Neural cell (in vitro differentiated cells): ENCODE measurements at regions not wholly inside any gene's neighbourhood (a gene's known extent, or its start where the extent isn't known, plus 50 kb on each side); places are given as distances from the start of the nearest gene placed in this dataset.

Experiments used
- H2AFZ ChIP-seq: fragments of 200-600, 300-800 bp; sonication (generic), shearing (Covaris generic); 2 replicates; pipeline ENCODE4 v1.6.0; 2014; ENCODE audit warnings: low read depth, mild to moderate bottlenecking, antibody characterized with exemption, low read length, moderate library complexity
- H3F3A ChIP-seq: fragments of 200-600 bp; shearing (Covaris generic); 2 replicates; pipeline ENCODE4 v1.6.1; 2016; ENCODE audit warnings: mild to moderate bottlenecking, moderate library complexity, mixed read lengths, antibody characterized with exemption, low read length; ENCODE audit not compliant: insufficient read depth, poor library complexity, severe bottlenecking
- H3K27ac ChIP-seq: fragments of 200-600, 300-800 bp; sonication (generic), shearing (Covaris generic); 2 replicates; pipeline ENCODE4 v1.5.1; 2014; ENCODE audit warnings: mild to moderate bottlenecking, low read length, moderate library complexity
- H3K27me3 ChIP-seq: fragments of 300-800, 200-600 bp; sonication (generic), shearing (Covaris generic); 2 replicates; pipeline ENCODE4 v1.6.0; 2014; ENCODE audit warnings: mild to moderate bottlenecking, low read depth, low read length, moderate library complexity; ENCODE audit not compliant: insufficient read depth
- H3K36me3 ChIP-seq: fragments of 300-800, 200-600 bp; sonication (generic), shearing (Covaris generic); 2 replicates; pipeline ENCODE4 v1.5.1; 2014; ENCODE audit warnings: mild to moderate bottlenecking, antibody characterized with exemption, low read length, moderate library complexity; ENCODE audit not compliant: insufficient read depth
- H3K4me2 ChIP-seq: fragments of 300-800, 200-600 bp; sonication (generic), shearing (Covaris generic); 2 replicates; pipeline ENCODE4 v1.6.0; 2014; ENCODE audit warnings: mild to moderate bottlenecking, low read length
- H3K4me3 ChIP-seq: fragments of 300-800, 200-600 bp; sonication (generic), shearing (Covaris generic); 2 replicates; pipeline ENCODE4 v1.5.1; 2014; ENCODE audit warnings: mild to moderate bottlenecking, low read length, moderate library complexity
- H3K79me2 ChIP-seq: fragments of 200-600 bp; shearing (Covaris generic); replicated peaks from 2 replicates; pipeline ENCODE4 v1.6.0; 2014; ENCODE audit warnings: mild to moderate bottlenecking, low read length, moderate library complexity; ENCODE audit not compliant: insufficient read depth
- H3K9ac ChIP-seq: fragments of 300-800, 200-600 bp; sonication (generic), shearing (Covaris generic); 2 replicates; pipeline ENCODE4 v1.6.1; 2016; ENCODE audit warnings: mild to moderate bottlenecking, low read length, mixed read lengths
- H3K9me2 ChIP-seq: fragments of 200-600 bp; shearing (Covaris generic); 2 replicates; pipeline ENCODE4 v1.6.1; 2016; ENCODE audit warnings: mild to moderate bottlenecking, low read length, mixed read lengths; ENCODE audit not compliant: insufficient read depth
- H3K9me3 ChIP-seq: fragments of 200-600, 300-800 bp; sonication (generic), shearing (Covaris generic); 2 replicates; pipeline ENCODE4 v1.6.1; 2016; ENCODE audit warnings: mild to moderate bottlenecking, mixed run types, low read length, moderate library complexity, mixed read lengths
- H4K20me1 ChIP-seq: fragments of 200-600 bp; shearing (Covaris generic); 2 replicates; pipeline ENCODE4 v1.6.1; 2016; ENCODE audit warnings: mild to moderate bottlenecking, mixed run types; ENCODE audit not compliant: insufficient read depth
- CTCF ChIP-seq: fragments of 450-650 bp; IDR thresholded peaks from 2 replicates; pipeline ENCODE4 v1.5.1; 2014; ENCODE audit warnings: antibody characterized with exemption, mild to moderate bottlenecking, moderate library complexity; ENCODE audit not compliant: poor library complexity, severe bottlenecking
- EP300 ChIP-seq: fragments of 450-650 bp; conservative IDR thresholded peaks from 2 replicates; pipeline ENCODE4 v1.6.1; 2014; ENCODE audit warnings: antibody characterized with exemption, mild to moderate bottlenecking, moderate library complexity; ENCODE audit not compliant: poor library complexity, severe bottlenecking
- EZH2 ChIP-seq: fragments of 200-600, 300-800 bp; shearing (Covaris generic), sonication (generic); IDR thresholded peaks from 2 replicates; pipeline ENCODE4 v1.6.1; 2014; ENCODE audit warnings: antibody characterized with exemption, low read length, borderline replicate concordance, mild to moderate bottlenecking; ENCODE audit not compliant: insufficient read depth, poor library complexity, severe bottlenecking
- MXI1 ChIP-seq: fragments of 450-650 bp; conservative IDR thresholded peaks from 2 replicates; pipeline ENCODE4 v1.6.1; 2014; ENCODE audit warnings: antibody characterized with exemption, mild to moderate bottlenecking; ENCODE audit not compliant: poor library complexity, severe bottlenecking
- POLR2AphosphoS5 ChIP-seq: IDR thresholded peaks from 2 replicates; pipeline ENCODE4 v1.6.1; 2012
- RAD21 ChIP-seq: fragments of 450-650 bp; conservative IDR thresholded peaks from 2 replicates; pipeline ENCODE4 v1.6.1; 2014; ENCODE audit warnings: antibody characterized with exemption, mild to moderate bottlenecking, moderate library complexity
- REST ChIP-seq: IDR thresholded peaks from 2 replicates; pipeline ENCODE4 v1.6.1; 2012; ENCODE audit warnings: borderline replicate concordance
- SMC3 ChIP-seq: fragments of 450-650 bp; conservative IDR thresholded peaks from 2 replicates; pipeline ENCODE4 v1.6.1; 2014; ENCODE audit warnings: antibody characterized with exemption, mild to moderate bottlenecking, moderate library complexity; ENCODE audit not compliant: poor library complexity
- TAF1 ChIP-seq: IDR thresholded peaks from 2 replicates; pipeline ENCODE4 v1.6.1; 2012; ENCODE audit warnings: low read depth

- Histone ChIP-seq H3K4me3 (no peak overlapping the region), H3F3A (no peaks in the 10 kb centered on the region), H3K9me2 (no peaks in the 10 kb centered on the region), H3K27me3 (no peaks in the 10 kb centered on the region), H3K9me3 (no peaks in the 10 kb centered on the region), H4K20me1 (no peaks in the 10 kb centered on the region), H3K27ac (no peak overlapping the region), H3K4me2 (no peak overlapping the region), H3K9ac (no peak overlapping the region), H3K79me2 (no peaks in the 10 kb centered on the region), H2AFZ (peak overlapping the region; percentile 4), H3K36me3 (no peaks in the 10 kb centered on the region)
- TF ChIP-seq POLR2AphosphoS5, result no peak
- no peak for TF ChIP-seq SMC3
- TF ChIP-seq REST, result no peak
- TF ChIP-seq EZH2, result no peak
- no peak for TF ChIP-seq RAD21
- TF ChIP-seq EP300, result no peak
- no peak for TF ChIP-seq TAF1
- no peak for TF ChIP-seq MXI1
- no peak for TF ChIP-seq CTCF
These were observed 160.3 kb upstream of the SEMA3A start for GRCh38 chr7:84354866-84355265.

DNA sequence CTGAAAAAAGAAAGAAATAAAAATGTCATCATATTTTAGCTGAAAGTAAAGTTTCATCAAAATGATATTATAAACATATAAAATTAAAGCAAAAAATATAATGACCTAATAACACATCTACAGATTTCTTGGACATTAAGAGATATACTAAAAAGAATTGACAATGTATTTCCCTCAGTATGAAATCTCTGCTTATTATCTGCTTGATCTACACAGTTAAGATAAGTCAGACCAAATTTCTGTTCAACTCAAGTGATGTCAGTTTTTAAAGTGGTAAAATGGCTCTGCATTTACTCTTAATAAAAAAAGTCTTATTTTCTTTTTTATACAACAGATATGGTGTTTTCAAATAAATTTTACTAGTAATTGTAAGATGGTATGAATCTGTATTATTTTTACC, 159.4 kb upstream of the SEMA3A start:
- Histone ChIP-seq H3K79me2 (no peaks in the 10 kb centered on the region), H4K20me1 (no peaks in the 10 kb centered on the region), H3K9me2 (no peaks in the 10 kb centered on the region), H3K4me2 (no peak overlapping the region), H2AFZ (no peak overlapping the region), H3K9ac (no peak overlapping the region), H3F3A (no peaks in the 10 kb centered on the region), H3K27ac (no peak overlapping the region), H3K36me3 (no peaks in the 10 kb centered on the region), H3K9me3 (no peaks in the 10 kb centered on the region), H3K4me3 (no peak overlapping the region), H3K27me3 (no peaks in the 10 kb centered on the region)
- TF ChIP-seq POLR2AphosphoS5 (no peak), EP300 (no peak), TAF1 (no peak), SMC3 (no peak), REST (no peak), EZH2 (no peak)
